WTC11 (cell line): ENCODE measurements at regions not wholly inside any gene's neighbourhood (a gene's known extent, or its start where the extent isn't known, plus 50 kb on each side); places are given as distances from the start of the nearest gene placed in this dataset.

Experiments
- CBFB ChIP-seq: sonication (generic); formaldehyde crosslinking; IDR thresholded peaks from 2 replicates; pipeline ENCODE4 v1.8.1; 2022; ENCODE audit warnings: mild to moderate bottlenecking, low read depth, missing genetic modification reagents
- CTCF ChIP-seq: fragments of 200-600 bp; IDR thresholded peaks from 2 replicates; pipeline ENCODE4 v1.8.0; 2022; ENCODE audit warnings: antibody characterized with exemption
- ZBTB21 ChIP-seq: sonication (generic); formaldehyde crosslinking; IDR thresholded peaks from 2 replicates; pipeline ENCODE4 v1.8.1; 2023; ENCODE audit warnings: mild to moderate bottlenecking, missing genetic modification reagents, borderline replicate concordance

DNA sequence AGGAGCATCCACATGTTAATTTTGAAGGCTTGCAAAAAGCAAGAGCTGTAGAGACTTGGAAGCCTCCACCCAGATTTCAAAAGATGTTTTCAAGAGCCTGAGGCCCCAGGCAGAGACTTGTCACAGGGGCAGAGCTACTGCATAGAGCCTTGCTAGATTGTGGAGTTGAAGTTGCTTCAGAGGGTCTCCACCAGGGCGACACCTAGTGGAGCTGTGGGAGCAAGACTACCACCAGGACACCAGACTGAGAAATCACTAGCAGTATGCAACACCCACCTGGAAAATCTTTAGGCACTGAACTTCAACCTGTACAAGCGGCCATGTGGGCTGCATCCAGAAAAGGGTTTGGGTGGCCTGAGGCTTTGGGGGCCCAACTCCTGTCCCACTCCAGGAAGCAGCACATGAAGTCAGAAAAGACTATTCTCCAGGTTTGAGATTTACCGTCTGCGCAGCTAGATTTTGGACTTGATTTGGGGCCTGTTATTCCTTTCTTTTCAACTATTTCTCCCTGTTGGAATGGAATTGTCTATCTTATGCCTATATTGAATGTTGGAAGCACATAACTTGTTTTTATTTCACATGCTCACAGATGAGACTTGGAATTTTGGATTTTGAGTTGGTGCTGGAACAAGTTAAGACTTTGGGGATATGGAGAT is 508.6 kb downstream of the FLRT2 start:
- TF ChIP-seq CTCF (peak; percentile 58; the same call in 1 of the 2 replicates), ZBTB21 (CRISPR knock-in tag) (no peak), CBFB (CRISPR knock-in tag) (no peak)
